RWPE2 (cell line): ENCODE measurements at regions not wholly inside any gene's neighbourhood (a gene's known extent, or its start where the extent isn't known, plus 50 kb on each side); places are given as distances from the start of the nearest gene placed in this dataset.

Source experiments
- ATAC-seq: fragments of 200-7000 bp; cut with Tn5 transposase; 3 replicates; pipeline ENCODE4 v1.9.1; 2021; ENCODE audit warnings: low read depth
- DNase-seq: peaks from one replicate; pipeline ENCODE4 v3.0.0-alpha.2; 2020; ENCODE audit warnings: low spot score
- H3K27ac ChIP-seq: fragments of 450-650 bp; 2 replicates; pipeline ENCODE4 v1.5.1; 2017; ENCODE audit warnings: mild to moderate bottlenecking; ENCODE audit not compliant: poor library complexity, severe bottlenecking
- H3K27me3 ChIP-seq: fragments of 250-450 bp; sonication (Bioruptor Pico); 2 replicates; pipeline ENCODE4 v1.5.1; 2021; ENCODE audit warnings: mild to moderate bottlenecking, moderate library complexity; ENCODE audit not compliant: insufficient read depth, poor library complexity, severe bottlenecking
- H3K36me3 ChIP-seq: fragments of 250-450 bp; sonication (Bioruptor Pico); 2 replicates; pipeline ENCODE4 v1.5.1; 2020; ENCODE audit warnings: low read depth, mild to moderate bottlenecking, moderate library complexity
- H3K4me1 ChIP-seq: fragments of 250-450 bp; sonication (Bioruptor Pico); 2 replicates; pipeline ENCODE4 v1.5.1; 2021; ENCODE audit warnings: mild to moderate bottlenecking, moderate library complexity; ENCODE audit not compliant: insufficient read depth, poor library complexity, severe bottlenecking
- H3K4me3 ChIP-seq: fragments of 250-450 bp; sonication (Bioruptor Pico); 2 replicates; pipeline ENCODE4 v1.5.1; 2021; ENCODE audit warnings: mild to moderate bottlenecking, moderate library complexity; ENCODE audit not compliant: severe bottlenecking
- H3K9me3 ChIP-seq: fragments of 250-450 bp; sonication (Bioruptor Pico); 2 replicates; pipeline ENCODE4 v1.5.1; 2021; ENCODE audit warnings: mild to moderate bottlenecking, moderate library complexity; ENCODE audit not compliant: severe bottlenecking
- TF ChIP-seq, protein P1 (sequence below): fragments of 450-650 bp; IDR thresholded peaks from one replicate; pipeline ENCODE4 v1.5.1; 2017; ENCODE audit warnings: mild to moderate bottlenecking, moderate library complexity; ENCODE audit not compliant: poor library complexity, severe bottlenecking

DNA sequence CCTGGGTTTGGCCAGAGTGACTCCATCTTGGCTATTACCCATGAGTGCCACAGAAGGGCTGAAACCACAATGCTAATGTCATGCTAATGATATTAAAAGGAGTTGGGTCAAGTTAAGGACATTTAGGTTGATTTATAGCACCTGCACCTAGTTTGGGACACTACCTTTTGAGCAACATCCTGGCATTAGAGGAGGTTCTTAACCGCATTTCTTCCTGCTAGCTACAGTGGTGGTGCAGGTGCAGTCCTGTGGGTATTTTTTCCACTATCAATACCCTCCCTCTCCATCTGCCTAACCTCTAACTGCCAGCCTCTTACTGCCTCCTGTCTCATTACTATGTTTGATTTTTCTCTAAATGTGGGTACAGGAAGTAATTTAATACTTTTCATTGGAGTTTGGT lies 1276.1 kb downstream of the FSTL5 start:
- Histone ChIP-seq H3K36me3 (no peaks in the 10 kb centered on the region), H3K4me3 (no peak overlapping the region), H3K4me1 (no peaks in the 10 kb centered on the region), H3K27me3 (no peaks in the 10 kb centered on the region), H3K27ac (no peak overlapping the region), H3K9me3 (no peaks in the 10 kb centered on the region)
- DNase-seq (no peak), ATAC-seq (no peak)
- TF ChIP-seq, protein P1, sequence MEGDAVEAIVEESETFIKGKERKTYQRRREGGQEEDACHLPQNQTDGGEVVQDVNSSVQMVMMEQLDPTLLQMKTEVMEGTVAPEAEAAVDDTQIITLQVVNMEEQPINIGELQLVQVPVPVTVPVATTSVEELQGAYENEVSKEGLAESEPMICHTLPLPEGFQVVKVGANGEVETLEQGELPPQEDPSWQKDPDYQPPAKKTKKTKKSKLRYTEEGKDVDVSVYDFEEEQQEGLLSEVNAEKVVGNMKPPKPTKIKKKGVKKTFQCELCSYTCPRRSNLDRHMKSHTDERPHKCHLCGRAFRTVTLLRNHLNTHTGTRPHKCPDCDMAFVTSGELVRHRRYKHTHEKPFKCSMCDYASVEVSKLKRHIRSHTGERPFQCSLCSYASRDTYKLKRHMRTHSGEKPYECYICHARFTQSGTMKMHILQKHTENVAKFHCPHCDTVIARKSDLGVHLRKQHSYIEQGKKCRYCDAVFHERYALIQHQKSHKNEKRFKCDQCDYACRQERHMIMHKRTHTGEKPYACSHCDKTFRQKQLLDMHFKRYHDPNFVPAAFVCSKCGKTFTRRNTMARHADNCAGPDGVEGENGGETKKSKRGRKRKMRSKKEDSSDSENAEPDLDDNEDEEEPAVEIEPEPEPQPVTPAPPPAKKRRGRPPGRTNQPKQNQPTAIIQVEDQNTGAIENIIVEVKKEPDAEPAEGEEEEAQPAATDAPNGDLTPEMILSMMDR: no peak

DNA sequence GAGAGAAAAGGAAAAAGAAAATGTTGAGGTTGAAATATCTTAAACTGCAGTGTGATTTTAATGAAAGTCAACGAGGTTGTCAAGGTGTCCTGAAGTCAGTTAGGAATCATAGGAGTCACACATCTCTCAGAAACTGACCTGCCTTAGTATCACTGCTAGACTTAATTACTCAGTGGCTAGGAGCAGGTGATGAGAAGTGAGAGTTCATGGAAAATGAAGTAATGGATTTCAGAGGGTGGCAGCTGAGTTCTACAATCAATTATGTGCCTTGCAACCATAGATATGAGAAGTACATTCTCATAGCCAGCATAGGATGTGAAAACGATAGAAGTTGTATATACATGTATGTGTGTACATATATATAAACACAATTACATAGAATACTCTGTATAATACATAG lies 1269.7 kb downstream of the FSTL5 start:
- H3K4me1 ChIP-seq: no peaks in the 10 kb centered on the region
- H3K27ac ChIP-seq: no peak overlapping the region
- H3K4me3 ChIP-seq: no peak overlapping the region
- ATAC-seq (no peak), DNase-seq (no peak)
- H3K27me3 ChIP-seq: no peaks in the 10 kb centered on the region
- no peaks in the 10 kb centered on the region for H3K9me3 ChIP-seq
- TF ChIP-seq, protein P1: no peak
- no peaks in the 10 kb centered on the region for H3K36me3 ChIP-seq

DNA sequence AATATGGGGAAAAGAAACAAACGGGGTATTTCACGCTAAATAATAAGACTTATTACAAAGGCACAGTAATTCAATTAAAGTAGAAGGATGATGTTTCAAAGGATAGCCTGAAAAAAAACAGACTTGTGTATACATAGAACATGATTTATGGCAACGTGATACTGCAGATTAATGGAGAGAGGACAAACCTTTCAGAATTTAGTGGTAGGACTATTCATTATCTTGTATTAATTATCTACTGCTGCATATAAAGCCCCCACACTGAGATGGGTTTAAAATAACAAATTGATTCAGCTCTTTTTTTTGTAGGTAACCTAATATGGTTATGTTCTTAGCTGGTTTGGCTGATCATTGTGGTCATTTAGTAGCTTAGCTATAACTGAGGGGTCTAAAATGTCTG lies 1269.0 kb downstream of the FSTL5 start:
- no peak for DNase-seq
- Histone ChIP-seq H3K9me3 (no peaks in the 10 kb centered on the region), H3K27me3 (no peaks in the 10 kb centered on the region), H3K36me3 (no peaks in the 10 kb centered on the region), H3K27ac (no peak overlapping the region), H3K4me1 (no peaks in the 10 kb centered on the region), H3K4me3 (no peak overlapping the region)
- ATAC-seq: no peak
- TF ChIP-seq, protein P1: no peak

DNA sequence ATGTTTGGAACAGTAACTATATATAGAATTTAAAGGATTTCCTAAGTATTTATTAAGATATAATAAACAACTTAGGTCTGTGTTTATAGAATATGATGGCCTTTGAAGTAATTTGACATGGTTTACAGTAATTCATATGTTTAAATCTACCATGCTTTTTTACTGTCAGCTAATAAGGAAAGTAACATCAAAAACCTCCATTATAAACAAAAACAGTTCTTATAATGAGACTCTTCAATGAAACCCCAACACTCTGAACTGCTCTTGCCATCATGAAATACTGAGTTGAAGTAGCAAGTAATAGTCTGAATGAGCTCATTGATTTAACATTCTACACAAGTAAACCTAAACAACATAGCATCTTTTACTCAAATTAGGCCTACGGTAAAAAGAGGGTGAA lies 1236.5 kb downstream of the FSTL5 start:
- Histone ChIP-seq H3K27me3 (no peaks in the 10 kb centered on the region), H3K4me3 (no peak overlapping the region), H3K27ac (no peak overlapping the region), H3K36me3 (no peaks in the 10 kb centered on the region), H3K4me1 (no peaks in the 10 kb centered on the region), H3K9me3 (no peaks in the 10 kb centered on the region)
- DNase-seq (no peak), ATAC-seq (no peak)
- TF ChIP-seq, protein P1: no peak

DNA sequence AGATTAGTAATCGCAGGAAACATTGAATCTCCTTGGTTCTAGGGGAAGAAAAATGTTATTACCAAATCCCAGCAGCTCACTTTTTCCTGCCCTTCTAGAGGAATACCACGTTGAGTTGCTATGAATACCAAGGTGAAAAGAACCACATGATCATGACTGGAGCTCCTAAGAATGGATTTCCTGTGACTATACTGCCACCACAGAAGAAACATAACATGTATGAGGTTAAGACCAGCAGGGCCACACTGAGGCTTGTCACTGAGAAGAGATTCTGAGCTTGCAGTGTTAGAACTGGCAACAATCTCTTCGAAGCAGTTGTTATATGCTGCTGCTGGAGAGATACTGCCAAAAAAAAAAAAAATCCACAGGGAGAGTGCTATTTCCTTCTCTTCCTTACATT lies 1235.3 kb downstream of the FSTL5 start:
- H3K27me3 ChIP-seq: no peaks in the 10 kb centered on the region
- no peaks in the 10 kb centered on the region for H3K4me1 ChIP-seq
- H3K9me3 ChIP-seq: no peaks in the 10 kb centered on the region
- no peak overlapping the region for H3K27ac ChIP-seq
- no peaks in the 10 kb centered on the region for H3K36me3 ChIP-seq
- DNase-seq (no peak), ATAC-seq (no peak)
- H3K4me3 ChIP-seq: no peak overlapping the region
- TF ChIP-seq, protein P1: no peak
